Activated CD4-positive, alpha-beta T cell treated with anti-CD3 and anti-CD28 coated beads for 36 hours (primary cell): ENCODE measurements at regions not wholly inside any gene's neighbourhood (a gene's known extent, or its start where the extent isn't known, plus 50 kb on each side); places are given as distances from the start of the nearest gene placed in this dataset.

Experiments used
- ATAC-seq: fragments of 200-7000 bp; cut with Tn5 transposase; one replicate; pipeline ENCODE4 v1.10.0; 2021; ENCODE audit warnings: mild to moderate bottlenecking, moderate library complexity
- CTCF ChIA-PET: fragments of 350-600 bp; sonication (Branson Sonifier 250); formaldehyde crosslinking; loops from one replicate; lab custom pipeline; 2021; ENCODE audit warnings: antibody characterized with exemption; lab: Charles Lee
- POLR2A ChIA-PET: fragments of 350-600 bp; sonication (Branson Sonifier 250); formaldehyde crosslinking; loops from one replicate; lab custom pipeline; 2021; ENCODE audit warnings: antibody characterized with exemption, inconsistent platforms; lab: Charles Lee
- DNase-seq: peaks from one replicate; pipeline ENCODE4 v3.0.0-alpha.2; 2020
- H3K27ac Mint-ChIP-seq: one replicate; pipeline ENCODE4 v1.8.0; 2021; ENCODE audit warnings: mixed read lengths
- H3K27me3 Mint-ChIP-seq: one replicate; pipeline ENCODE4 v1.8.0; 2021; ENCODE audit warnings: mixed read lengths
- H3K36me3 Mint-ChIP-seq: one replicate; pipeline ENCODE4 v1.8.0; 2021; ENCODE audit warnings: low read depth, mixed read lengths
- H3K4me1 Mint-ChIP-seq: one replicate; pipeline ENCODE4 v1.8.0; 2021; ENCODE audit warnings: mixed read lengths
- H3K4me3 Mint-ChIP-seq: one replicate; pipeline ENCODE4 v1.8.0; 2021; ENCODE audit warnings: mild to moderate bottlenecking, moderate library complexity, mixed read lengths
- H3K9me3 Mint-ChIP-seq: one replicate; pipeline ENCODE4 v1.8.0; 2021; ENCODE audit warnings: low read depth, mixed read lengths
- intact Hi-C, 2 experiments: fragments of 100-400 bp; cut with DNase I in 1 of 2; cut with micrococcal nuclease in 1 of 2; formaldehyde crosslinking; loops; one replicate each; pipeline versions ENCODE4 v1.14.2 to v1.15.1; 2022 to 2024; cut with DNase I, micrococcal nuclease

DNA sequence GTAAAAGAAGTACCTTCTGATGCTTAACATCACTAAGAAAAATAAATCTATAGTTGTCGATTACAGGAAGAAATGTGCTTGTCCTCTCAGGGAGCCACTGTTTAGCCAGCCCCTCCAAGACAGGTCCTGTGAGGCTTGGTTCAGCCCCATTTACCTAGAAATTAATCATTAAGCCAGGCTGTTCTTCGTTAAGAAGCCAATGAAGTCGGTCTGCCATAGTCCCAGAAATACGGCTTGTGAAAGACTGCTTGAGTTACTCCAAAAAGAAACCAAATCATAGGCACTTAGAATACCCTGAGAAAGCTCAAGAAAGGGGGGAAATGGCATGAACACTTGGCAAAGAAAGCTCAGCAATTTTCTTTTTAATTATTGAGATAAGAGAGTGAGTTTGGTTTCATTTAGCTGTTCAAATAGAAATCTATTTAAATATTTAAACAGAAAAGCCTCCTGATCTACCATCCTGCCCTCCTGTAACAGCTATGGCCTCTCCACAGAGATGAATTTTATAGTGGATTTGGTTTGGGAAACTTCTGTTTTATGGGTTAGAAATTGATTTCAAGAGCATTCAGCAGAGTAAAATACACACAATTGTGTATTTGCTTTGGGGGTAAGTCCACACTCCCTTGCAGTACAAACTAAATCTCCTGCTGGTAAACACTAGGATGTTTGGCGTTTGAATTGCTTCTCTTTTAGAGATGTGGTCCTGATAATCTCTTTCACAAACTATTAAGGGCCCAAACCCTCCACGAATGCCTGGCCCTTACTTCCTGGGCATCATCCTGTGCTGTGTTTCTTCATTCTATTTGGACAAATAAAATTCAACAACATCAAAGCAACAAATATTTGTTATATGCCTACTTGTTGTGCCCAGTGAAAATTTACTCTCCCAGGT lies 234.4 kb downstream of the SEC23A start:
- ATAC-seq = no peak
- no peaks in the 10 kb centered on the region for H3K4me1 Mint-ChIP-seq
- H3K9me3 Mint-ChIP-seq = peaks cover 2% of the 10 kb centered on the region
- no peak overlapping the region for H3K4me3 Mint-ChIP-seq
- no peak for DNase-seq
- CTCF ChIA-PET = interaction anchor here (0.7 to 1.9 kb wide), 13 partner anchors 8 to 964 kb away, joined by 3 to 10 read pairs (median 4); no protein-coding TSS in a partner anchor
- H3K27me3 Mint-ChIP-seq = peaks cover 6% of the 10 kb centered on the region
- POLR2A ChIA-PET = no interaction called here
- no peaks in the 10 kb centered on the region for H3K36me3 Mint-ChIP-seq
- intact Hi-C loops = loop anchor here (5.0 to 10.0 kb wide), 3 partner anchors 146 to 966 kb away; no protein-coding TSS in a partner anchor
- no peak overlapping the region for H3K27ac Mint-ChIP-seq

DNA sequence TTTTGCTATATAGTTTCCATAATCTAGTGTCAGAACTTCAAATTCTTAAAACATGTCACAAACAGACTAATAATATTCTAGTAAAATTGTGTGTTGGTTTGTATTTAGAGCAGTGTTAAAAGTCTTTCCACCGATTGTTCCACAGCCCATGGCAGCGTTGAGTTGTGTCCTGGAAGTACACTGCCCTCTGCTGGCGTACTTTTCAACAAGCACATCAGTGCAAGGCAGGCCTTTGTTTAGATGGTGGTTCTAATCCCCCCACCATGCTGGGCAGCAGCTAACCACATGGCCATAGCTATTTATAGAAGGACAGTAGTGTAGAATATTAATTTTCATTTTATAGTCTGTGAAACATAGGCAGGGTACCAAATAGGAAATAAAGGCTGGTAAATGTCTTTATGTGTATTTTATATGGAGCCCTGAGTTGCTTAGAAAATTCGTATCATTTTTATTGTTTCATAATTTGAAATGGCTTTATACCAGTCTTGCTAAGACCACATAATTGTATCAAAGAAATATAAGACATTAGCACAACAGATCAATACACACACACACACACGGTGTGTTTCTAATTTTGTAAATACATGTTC lies 235.4 kb downstream of the SEC23A start:
- intact Hi-C loops = loop anchor here (1.0 to 10.0 kb wide), 5 partner anchors 145 to 965 kb away; no protein-coding TSS in a partner anchor
- no peaks in the 10 kb centered on the region for H3K4me1 Mint-ChIP-seq
- POLR2A ChIA-PET = no interaction called here
- ATAC-seq = peak; percentile 78
- H3K27ac Mint-ChIP-seq = no peak overlapping the region
- peaks cover 2% of the 10 kb centered on the region for H3K9me3 Mint-ChIP-seq
- H3K36me3 Mint-ChIP-seq = no peaks in the 10 kb centered on the region
- no peak overlapping the region for H3K4me3 Mint-ChIP-seq
- CTCF ChIA-PET = interaction anchor here (0.6 to 1.9 kb wide), 17 partner anchors 9 to 963 kb away, joined by 3 to 10 read pairs (median 3); no protein-coding TSS in a partner anchor
- H3K27me3 Mint-ChIP-seq = peaks cover 6% of the 10 kb centered on the region
- DNase-seq = peak; percentile 78

DNA sequence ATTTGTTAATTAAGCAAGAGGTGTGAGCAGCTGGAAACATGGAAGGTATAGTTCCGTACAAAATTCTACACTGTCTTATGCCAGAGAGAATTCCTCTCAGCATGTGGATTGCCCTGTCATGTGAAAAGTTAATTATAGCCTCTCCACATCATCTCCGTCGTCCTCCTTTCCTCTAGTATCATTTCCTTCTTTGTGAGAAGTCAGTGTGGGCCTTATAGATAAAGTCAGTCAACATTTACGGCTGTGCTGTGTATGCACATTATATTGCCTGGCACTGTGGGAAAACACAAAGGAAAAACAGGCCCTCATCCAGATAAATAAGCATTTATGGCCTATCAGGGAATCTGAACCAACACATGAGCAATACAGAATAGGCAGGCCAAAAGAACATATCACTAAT lies 236.6 kb downstream of the SEC23A start:
- no peaks in the 10 kb centered on the region for H3K36me3 Mint-ChIP-seq
- intact Hi-C loops = loop anchor here (5.0 to 10.0 kb wide), 3 partner anchors 148 to 964 kb away; no protein-coding TSS in a partner anchor
- H3K4me1 Mint-ChIP-seq = no peaks in the 10 kb centered on the region
- H3K9me3 Mint-ChIP-seq = peaks cover 2% of the 10 kb centered on the region
- ChIA-PET CTCF (interaction anchor here (0.8 to 1.1 kb wide), 3 partner anchors 15 to 144 kb away, joined by 3 to 4 read pairs (median 3); no protein-coding TSS in a partner anchor), POLR2A (no interaction called here)
- no peak for ATAC-seq
- no peak overlapping the region for H3K27ac Mint-ChIP-seq
- no peak overlapping the region for H3K4me3 Mint-ChIP-seq
- no peak for DNase-seq
- peaks cover 6% of the 10 kb centered on the region for H3K27me3 Mint-ChIP-seq

DNA sequence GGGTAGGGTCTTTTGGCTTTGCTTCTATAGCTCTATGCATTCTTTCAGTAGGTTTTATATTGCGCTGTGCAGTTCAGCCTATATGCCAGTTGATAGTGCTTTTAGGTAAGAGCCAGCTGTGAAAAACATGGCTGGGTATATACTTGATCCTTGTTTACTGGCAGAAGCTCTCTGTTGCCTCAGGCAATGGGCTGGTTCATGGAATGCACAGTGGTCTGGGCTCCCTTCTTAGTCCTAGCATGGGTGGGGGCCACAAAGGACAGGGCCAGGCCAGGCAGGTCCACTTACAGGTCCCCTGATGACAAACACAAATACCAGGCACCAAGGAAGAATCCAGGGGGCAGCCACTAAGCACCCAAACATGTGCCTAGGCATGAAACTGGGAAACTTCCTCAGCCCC lies 240.7 kb downstream of the SEC23A start:
- no peak for ATAC-seq
- Mint-ChIP-seq H3K9me3 (peaks cover 2% of the 10 kb centered on the region), H3K4me1 (no peaks in the 10 kb centered on the region), H3K36me3 (no peaks in the 10 kb centered on the region), H3K27ac (no peak overlapping the region), H3K27me3 (peaks cover 6% of the 10 kb centered on the region), H3K4me3 (no peak overlapping the region)
- ChIA-PET CTCF (no interaction called here), POLR2A (no interaction called here)
- DNase-seq = no peak
- intact Hi-C loops = loop anchor here in 1 of 2 experiments (10.0 kb wide), 2 partner anchors 152 to 878 kb away; no protein-coding TSS in a partner anchor

DNA sequence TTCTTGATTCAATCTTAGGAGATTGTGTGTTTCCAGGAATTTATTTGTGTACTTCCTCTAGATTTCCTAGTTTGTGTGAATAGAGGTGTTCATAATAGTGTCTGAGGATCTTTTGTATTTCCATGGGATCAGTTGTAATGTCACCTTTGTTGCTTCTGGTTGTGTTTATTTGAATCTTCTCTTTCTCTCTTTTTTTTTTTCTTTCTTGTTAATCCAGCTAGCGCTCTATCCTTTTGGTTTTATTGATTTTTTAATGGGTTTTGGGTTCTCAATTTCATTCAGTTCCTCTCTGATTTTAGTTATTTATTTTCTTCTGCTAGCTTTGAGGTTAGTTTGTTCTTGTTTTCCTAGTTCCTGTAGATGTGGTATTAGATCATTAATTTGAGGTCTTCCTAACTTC lies 242.5 kb downstream of the SEC23A start:
- peaks cover 6% of the 10 kb centered on the region for H3K27me3 Mint-ChIP-seq
- no peaks in the 10 kb centered on the region for H3K36me3 Mint-ChIP-seq
- peaks cover 2% of the 10 kb centered on the region for H3K9me3 Mint-ChIP-seq
- no peak overlapping the region for H3K4me3 Mint-ChIP-seq
- no peak overlapping the region for H3K27ac Mint-ChIP-seq
- DNase-seq (no peak), ATAC-seq (no peak)
- ChIA-PET CTCF (interaction anchor here (0.6 to 0.9 kb wide), 3 partner anchors 10 to 66 kb away, joined by 3 read pairs; no protein-coding TSS in a partner anchor), POLR2A (no interaction called here)
- intact Hi-C loops = loop anchor here in 1 of 2 experiments (10.0 kb wide), 2 partner anchors 154 to 876 kb away; no protein-coding TSS in a partner anchor
- no peaks in the 10 kb centered on the region for H3K4me1 Mint-ChIP-seq

DNA sequence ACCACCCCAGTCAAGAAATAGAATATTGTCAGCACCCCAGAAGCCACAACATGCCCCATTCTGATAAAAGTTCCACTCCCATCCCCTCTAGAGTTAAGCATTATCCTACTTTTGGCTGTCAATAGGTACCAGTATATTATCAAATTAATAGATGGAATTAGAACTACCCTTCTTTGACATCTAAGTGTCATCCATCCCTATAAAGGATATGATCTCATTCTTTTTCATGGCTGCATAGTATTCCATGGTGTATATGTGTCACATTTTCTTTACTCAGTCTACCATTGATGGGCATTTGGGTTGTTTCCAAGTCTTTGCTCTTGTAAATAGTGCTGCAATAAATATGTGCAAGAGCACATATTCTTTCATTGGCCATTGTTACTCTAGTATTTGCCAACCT lies 246.2 kb downstream of the SEC23A start:
- no peak overlapping the region for H3K4me3 Mint-ChIP-seq
- H3K27ac Mint-ChIP-seq = no peak overlapping the region
- H3K4me1 Mint-ChIP-seq = no peaks in the 10 kb centered on the region
- ATAC-seq (no peak), DNase-seq (no peak)
- intact Hi-C loops = no loop called here
- CTCF ChIA-PET = interaction anchor here (1.0 kb wide), 1 partner anchor 11 kb away, joined by 3 read pairs; no protein-coding TSS in a partner anchor
- H3K9me3 Mint-ChIP-seq = no peaks in the 10 kb centered on the region
- POLR2A ChIA-PET = no interaction called here
- no peaks in the 10 kb centered on the region for H3K36me3 Mint-ChIP-seq
- no peaks in the 10 kb centered on the region for H3K27me3 Mint-ChIP-seq

DNA sequence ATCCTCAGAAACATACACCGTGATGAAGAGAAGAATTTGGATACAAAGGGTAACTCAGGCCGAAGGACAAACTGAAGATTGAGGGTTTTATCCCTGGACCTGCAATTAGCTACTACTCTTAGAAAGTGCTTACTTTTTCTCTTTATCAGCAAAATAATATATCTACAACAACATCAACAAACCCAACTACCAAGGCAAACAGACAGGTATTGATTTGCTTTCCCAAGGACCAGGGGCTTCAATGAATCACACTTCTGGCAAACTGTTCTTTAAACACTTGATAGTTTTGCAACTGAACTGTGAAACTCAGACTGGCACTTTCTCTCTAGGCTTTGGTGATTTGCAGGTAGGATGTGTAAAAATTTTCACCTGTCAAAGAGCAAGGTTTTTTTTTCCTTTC lies 247.5 kb downstream of the SEC23A start:
- Mint-ChIP-seq H3K9me3 (no peaks in the 10 kb centered on the region), H3K27ac (no peak overlapping the region), H3K4me3 (no peak overlapping the region), H3K36me3 (no peaks in the 10 kb centered on the region), H3K27me3 (no peaks in the 10 kb centered on the region), H3K4me1 (no peaks in the 10 kb centered on the region)
- DNase-seq (no peak), ATAC-seq (no peak)
- POLR2A ChIA-PET = no interaction called here
- CTCF ChIA-PET = interaction anchor here (0.9 to 1.0 kb wide), 2 partner anchors 12 to 13 kb away, joined by 3 to 4 read pairs; no protein-coding TSS in a partner anchor
- intact Hi-C loops = no loop called here

DNA sequence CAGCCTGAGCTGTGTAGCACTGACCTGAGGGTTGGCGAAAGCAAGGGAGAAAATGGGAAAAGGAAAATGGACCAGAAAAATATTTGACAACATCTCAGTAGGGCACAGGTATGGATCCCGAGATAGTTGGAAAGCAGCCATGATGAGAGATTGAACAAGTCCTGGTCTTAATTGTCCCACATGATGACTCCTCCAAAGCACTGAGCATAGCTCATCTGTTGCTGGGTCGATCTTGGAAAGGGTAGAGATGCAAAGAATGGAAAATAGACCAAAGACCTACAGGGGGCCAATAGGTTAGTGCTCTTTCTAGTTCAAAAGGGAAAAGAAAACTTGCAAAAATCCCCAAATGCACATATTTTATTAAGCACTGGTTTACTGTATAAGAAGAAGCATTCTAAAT lies 251.9 kb downstream of the SEC23A start:
- no peak overlapping the region for H3K27ac Mint-ChIP-seq

DNA sequence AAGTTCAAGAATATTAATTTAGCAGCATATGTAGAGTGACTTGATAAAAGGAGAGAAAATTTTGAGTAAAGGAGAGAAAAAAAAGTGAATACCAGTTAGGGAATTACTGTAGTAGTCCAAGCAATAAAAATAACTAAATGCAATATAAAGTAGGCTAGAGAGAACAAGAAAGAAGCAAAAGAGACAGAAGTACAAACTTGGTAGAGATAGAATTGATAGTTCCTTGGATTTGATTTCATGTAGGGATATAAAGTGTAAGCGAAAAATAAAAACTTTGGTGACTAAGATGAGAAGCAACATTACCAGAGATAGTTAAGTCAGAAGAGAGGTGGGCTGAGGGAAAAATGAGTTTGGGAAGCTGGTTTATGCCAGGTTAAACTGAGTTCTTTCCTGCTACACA lies 252.4 kb downstream of the SEC23A start:
- CTCF ChIA-PET = interaction anchor here (0.6 kb wide), 1 partner anchor 108 kb away, joined by 3 read pairs; no protein-coding TSS in a partner anchor
- H3K4me1 Mint-ChIP-seq = no peaks in the 10 kb centered on the region
- no peak overlapping the region for H3K27ac Mint-ChIP-seq
- no peak overlapping the region for H3K4me3 Mint-ChIP-seq
- ATAC-seq = no peak
- H3K9me3 Mint-ChIP-seq = no peaks in the 10 kb centered on the region
- no peaks in the 10 kb centered on the region for H3K36me3 Mint-ChIP-seq
- DNase-seq = no peak
- intact Hi-C loops = no loop called here
- POLR2A ChIA-PET = interaction anchor here (0.6 kb wide), 1 partner anchor 162 kb away, joined by 3 read pairs; no protein-coding TSS in a partner anchor
- H3K27me3 Mint-ChIP-seq = no peaks in the 10 kb centered on the region

More for the DNA sequence above, 251.9 kb downstream of the SEC23A start:
- Mint-ChIP-seq H3K4me3 (no peak overlapping the region), H3K9me3 (no peaks in the 10 kb centered on the region), H3K27me3 (no peaks in the 10 kb centered on the region), H3K4me1 (no peaks in the 10 kb centered on the region), H3K36me3 (no peaks in the 10 kb centered on the region)
- ChIA-PET CTCF (no interaction called here), POLR2A (no interaction called here)
- intact Hi-C loops = no loop called here
- ATAC-seq (no peak), DNase-seq (no peak)

DNA sequence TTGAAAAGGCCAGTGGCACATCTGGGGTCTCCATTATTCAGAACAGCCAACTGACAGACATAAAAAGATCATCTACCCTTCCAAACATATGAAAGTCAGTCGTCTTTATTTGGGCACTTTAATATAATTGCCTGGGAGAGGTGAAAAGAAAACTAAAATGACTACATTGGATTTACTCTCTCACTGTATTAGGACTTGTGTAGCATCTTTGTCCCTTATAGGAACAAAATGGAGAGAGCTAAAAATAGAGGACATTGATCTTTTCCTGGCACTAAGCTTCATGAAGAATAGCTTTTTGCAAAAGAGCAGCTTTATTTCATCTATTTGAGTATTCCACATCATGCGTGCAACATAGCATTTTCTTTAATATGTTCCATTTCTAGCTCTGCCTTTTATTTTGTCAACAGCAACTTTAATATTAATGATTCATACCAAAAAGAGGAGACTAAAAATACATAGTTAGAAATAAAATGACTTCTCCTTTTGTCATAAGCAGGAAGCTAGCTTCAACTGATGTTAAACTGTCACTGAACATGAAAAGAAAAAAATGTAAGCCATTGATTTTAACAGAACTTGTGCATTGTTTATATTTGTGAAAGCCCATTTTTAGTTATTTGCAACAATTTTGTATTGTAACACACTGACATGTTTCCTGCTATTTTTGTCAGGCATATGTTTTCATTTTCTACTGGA lies 254.6 kb downstream of the SEC23A start:
- ATAC-seq (no peak), DNase-seq (no peak)
- Mint-ChIP-seq H3K27me3 (no peaks in the 10 kb centered on the region), H3K9me3 (no peaks in the 10 kb centered on the region), H3K4me1 (no peaks in the 10 kb centered on the region), H3K27ac (no peak overlapping the region), H3K4me3 (no peak overlapping the region), H3K36me3 (no peaks in the 10 kb centered on the region)
- ChIA-PET POLR2A (no interaction called here), CTCF (no interaction called here)
- intact Hi-C loops = no loop called here

DNA sequence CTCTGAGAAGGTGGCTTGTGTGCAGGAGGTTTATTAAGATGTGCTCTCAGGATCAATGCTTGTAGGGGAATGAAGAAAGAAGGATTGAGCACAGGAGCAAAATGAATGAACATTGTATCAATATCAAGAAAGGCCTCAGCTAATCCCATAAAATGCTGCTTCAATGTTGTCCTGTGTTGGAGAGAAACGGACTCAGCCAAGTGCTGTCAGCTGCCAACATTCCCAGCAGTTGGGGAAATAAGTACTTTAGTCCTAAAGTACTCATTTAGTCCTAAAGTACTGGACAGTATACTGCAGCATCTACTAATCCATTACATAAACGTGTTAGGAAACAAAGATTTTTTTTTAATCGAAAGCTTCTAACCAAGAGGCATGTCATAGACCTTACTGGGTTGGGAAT lies 255.9 kb downstream of the SEC23A start:
- H3K9me3 Mint-ChIP-seq = no peaks in the 10 kb centered on the region
- no peak for ATAC-seq
- CTCF ChIA-PET = no interaction called here
- H3K4me3 Mint-ChIP-seq = no peak overlapping the region
- no peaks in the 10 kb centered on the region for H3K27me3 Mint-ChIP-seq
- no peaks in the 10 kb centered on the region for H3K4me1 Mint-ChIP-seq
- DNase-seq = no peak
- H3K36me3 Mint-ChIP-seq = no peaks in the 10 kb centered on the region
- intact Hi-C loops = no loop called here
- POLR2A ChIA-PET = no interaction called here
- H3K27ac Mint-ChIP-seq = no peak overlapping the region
